Activated CD8-positive, alpha-beta T cell treated with anti-CD3 and anti-CD28 coated beads for 36 hours (primary cell): ENCODE measurements at regions not wholly inside any gene's neighbourhood (a gene's known extent, or its start where the extent isn't known, plus 50 kb on each side); places are given as distances from the start of the nearest gene placed in this dataset.

ENCODE experiments used
- ATAC-seq: fragments of 200-7000 bp; cut with Tn5 transposase; one replicate; pipeline ENCODE4 v1.10.0; 2021; ENCODE audit warnings: mild to moderate bottlenecking, moderate library complexity
- CTCF ChIA-PET: fragments of 350-600 bp; sonication (Branson Sonifier 250); formaldehyde crosslinking; loops from one replicate; lab custom pipeline; 2021; ENCODE audit warnings: antibody characterized with exemption; lab: Charles Lee
- POLR2A ChIA-PET: fragments of 350-600 bp; sonication (Branson Sonifier 250); formaldehyde crosslinking; loops from one replicate; lab custom pipeline; 2021; ENCODE audit warnings: antibody characterized with exemption; lab: Charles Lee
- DNase-seq: peaks from one replicate; pipeline ENCODE4 v3.0.0-alpha.2; 2020
- H3K27ac Mint-ChIP-seq: one replicate; pipeline ENCODE4 v1.8.0; 2021; ENCODE audit warnings: mild to moderate bottlenecking, mixed read lengths
- H3K27me3 Mint-ChIP-seq: one replicate; pipeline ENCODE4 v1.8.0; 2021; ENCODE audit warnings: mixed read lengths
- H3K36me3 Mint-ChIP-seq: one replicate; pipeline ENCODE4 v1.8.0; 2021; ENCODE audit warnings: low read depth, mixed read lengths
- H3K4me1 Mint-ChIP-seq: one replicate; pipeline ENCODE4 v1.8.0; 2021; ENCODE audit warnings: low read depth, mixed read lengths
- H3K4me3 Mint-ChIP-seq: one replicate; pipeline ENCODE4 v1.8.0; 2021; ENCODE audit warnings: mild to moderate bottlenecking, moderate library complexity, mixed read lengths
- H3K9me3 Mint-ChIP-seq: one replicate; pipeline ENCODE4 v1.8.0; 2021; ENCODE audit warnings: mixed read lengths
- intact Hi-C: fragments of 100-400 bp; cut with micrococcal nuclease; formaldehyde crosslinking; loops from one replicate; pipeline ENCODE4 v1.10.0; 2022
- TF ChIP-seq, protein P1 (sequence below): fragments of 200-600 bp; IDR thresholded peaks from one replicate; pipeline ENCODE4 v1.8.0; 2022; ENCODE audit warnings: antibody characterized with exemption, mild to moderate bottlenecking

DNA sequence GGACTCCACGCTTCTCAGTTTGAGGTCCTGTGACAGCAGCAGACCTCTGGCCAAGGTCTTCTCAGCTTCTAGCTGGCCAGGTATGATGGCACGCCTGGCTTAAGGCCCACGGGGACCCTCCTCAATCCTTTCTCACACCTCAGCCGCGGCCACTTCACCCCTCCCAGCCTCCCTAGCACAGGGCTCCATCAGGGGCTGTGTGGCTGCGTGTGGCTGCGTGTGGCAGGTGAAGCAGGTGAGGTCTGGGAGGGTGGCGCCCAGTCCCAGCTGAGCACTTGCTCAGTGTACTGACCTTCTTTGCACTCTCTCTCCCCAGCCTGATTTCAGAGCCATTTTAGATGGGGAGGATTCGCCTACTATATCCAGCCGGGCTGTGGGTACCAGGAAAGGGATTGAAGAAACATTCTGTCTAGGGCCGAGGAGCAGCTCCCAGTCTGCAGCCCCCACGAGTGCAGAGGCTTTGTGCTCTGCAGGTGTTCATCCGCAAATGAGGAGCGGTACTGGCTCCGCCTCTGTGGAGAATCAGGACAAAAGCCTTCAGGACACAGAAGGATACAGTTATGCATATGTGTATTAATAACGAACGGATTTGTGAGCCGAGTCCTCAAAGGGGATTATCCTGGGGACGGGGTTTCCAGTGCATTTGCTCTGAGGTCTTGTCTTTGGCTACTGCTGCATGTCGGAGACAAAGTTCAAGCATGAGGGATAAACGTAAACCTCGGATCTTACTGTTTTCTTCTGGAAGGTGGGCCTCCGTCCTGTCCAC is 236.9 kb upstream of the RAB6C start:
- DNase-seq (no peak), ATAC-seq (no peak)
- TF ChIP-seq, protein P1, sequence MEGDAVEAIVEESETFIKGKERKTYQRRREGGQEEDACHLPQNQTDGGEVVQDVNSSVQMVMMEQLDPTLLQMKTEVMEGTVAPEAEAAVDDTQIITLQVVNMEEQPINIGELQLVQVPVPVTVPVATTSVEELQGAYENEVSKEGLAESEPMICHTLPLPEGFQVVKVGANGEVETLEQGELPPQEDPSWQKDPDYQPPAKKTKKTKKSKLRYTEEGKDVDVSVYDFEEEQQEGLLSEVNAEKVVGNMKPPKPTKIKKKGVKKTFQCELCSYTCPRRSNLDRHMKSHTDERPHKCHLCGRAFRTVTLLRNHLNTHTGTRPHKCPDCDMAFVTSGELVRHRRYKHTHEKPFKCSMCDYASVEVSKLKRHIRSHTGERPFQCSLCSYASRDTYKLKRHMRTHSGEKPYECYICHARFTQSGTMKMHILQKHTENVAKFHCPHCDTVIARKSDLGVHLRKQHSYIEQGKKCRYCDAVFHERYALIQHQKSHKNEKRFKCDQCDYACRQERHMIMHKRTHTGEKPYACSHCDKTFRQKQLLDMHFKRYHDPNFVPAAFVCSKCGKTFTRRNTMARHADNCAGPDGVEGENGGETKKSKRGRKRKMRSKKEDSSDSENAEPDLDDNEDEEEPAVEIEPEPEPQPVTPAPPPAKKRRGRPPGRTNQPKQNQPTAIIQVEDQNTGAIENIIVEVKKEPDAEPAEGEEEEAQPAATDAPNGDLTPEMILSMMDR = no peak
- Mint-ChIP-seq H3K4me3 (no peak overlapping the region), H3K27ac (no peak overlapping the region), H3K4me1 (no peaks in the 10 kb centered on the region), H3K9me3 (no peaks in the 10 kb centered on the region), H3K36me3 (no peaks in the 10 kb centered on the region), H3K27me3 (no peaks in the 10 kb centered on the region)
- CTCF ChIA-PET = no interaction called here
- intact Hi-C loops = no loop called here
- POLR2A ChIA-PET = no interaction called here

DNA sequence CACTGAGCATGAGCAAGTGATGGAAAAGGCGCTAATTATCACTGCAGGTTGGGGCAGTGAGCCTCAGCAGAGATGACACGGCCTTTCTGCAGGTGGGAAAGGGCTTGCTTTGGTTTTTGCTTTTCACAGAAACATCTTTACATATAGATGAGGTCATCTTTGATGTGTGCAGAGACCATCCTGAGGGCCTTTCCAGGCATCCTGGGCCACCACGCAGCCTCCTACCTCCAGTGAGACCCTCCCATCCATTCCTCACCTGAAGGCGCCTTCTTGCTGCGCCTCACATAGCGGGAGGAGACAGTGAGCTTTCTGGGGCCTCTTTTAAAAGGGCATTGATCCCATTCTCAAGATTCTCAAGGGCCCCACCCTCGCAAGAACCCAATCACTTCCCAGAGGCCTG is 235.3 kb upstream of the RAB6C start:
- DNase-seq (no peak), ATAC-seq (no peak)
- intact Hi-C loops = no loop called here
- ChIA-PET POLR2A (interaction anchor here (0.8 kb wide), 1 partner anchor 9 kb away, joined by 3 read pairs; no protein-coding TSS in a partner anchor), CTCF (no interaction called here)
- H3K27ac Mint-ChIP-seq = no peak overlapping the region
- no peaks in the 10 kb centered on the region for H3K9me3 Mint-ChIP-seq
- H3K4me3 Mint-ChIP-seq = no peak overlapping the region
- TF ChIP-seq, protein P1 = no peak
- H3K4me1 Mint-ChIP-seq = no peaks in the 10 kb centered on the region
- H3K27me3 Mint-ChIP-seq = no peaks in the 10 kb centered on the region
- no peaks in the 10 kb centered on the region for H3K36me3 Mint-ChIP-seq

DNA sequence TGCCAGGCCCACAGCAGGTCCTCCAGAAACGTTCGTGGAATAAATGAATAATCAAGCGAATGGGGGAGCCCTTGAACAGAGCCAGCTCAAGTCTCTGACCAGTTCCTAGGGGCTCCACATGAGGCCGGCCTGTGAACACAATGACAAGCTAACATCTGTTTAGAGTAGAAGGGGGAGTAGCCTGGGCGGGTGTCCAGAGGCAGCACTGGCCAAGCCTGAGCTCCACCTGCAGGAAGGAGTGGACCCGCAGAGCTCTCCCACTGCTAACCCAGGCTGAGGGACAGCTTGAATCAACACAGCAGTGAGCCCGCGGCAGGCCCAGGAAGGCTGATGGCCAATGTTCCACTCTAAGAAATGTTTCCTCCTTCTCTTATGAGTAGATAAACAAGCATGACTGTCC is 234.8 kb upstream of the RAB6C start:
- POLR2A ChIA-PET = interaction anchor here (0.8 kb wide), 1 partner anchor 8 kb away, joined by 3 read pairs; no protein-coding TSS in a partner anchor
- Mint-ChIP-seq H3K4me3 (no peak overlapping the region), H3K4me1 (no peaks in the 10 kb centered on the region), H3K36me3 (no peaks in the 10 kb centered on the region), H3K9me3 (no peaks in the 10 kb centered on the region), H3K27ac (no peak overlapping the region), H3K27me3 (no peaks in the 10 kb centered on the region)
- CTCF ChIA-PET = no interaction called here
- ATAC-seq (no peak), DNase-seq (no peak)
- intact Hi-C loops = no loop called here
- TF ChIP-seq, protein P1 = no peak

DNA sequence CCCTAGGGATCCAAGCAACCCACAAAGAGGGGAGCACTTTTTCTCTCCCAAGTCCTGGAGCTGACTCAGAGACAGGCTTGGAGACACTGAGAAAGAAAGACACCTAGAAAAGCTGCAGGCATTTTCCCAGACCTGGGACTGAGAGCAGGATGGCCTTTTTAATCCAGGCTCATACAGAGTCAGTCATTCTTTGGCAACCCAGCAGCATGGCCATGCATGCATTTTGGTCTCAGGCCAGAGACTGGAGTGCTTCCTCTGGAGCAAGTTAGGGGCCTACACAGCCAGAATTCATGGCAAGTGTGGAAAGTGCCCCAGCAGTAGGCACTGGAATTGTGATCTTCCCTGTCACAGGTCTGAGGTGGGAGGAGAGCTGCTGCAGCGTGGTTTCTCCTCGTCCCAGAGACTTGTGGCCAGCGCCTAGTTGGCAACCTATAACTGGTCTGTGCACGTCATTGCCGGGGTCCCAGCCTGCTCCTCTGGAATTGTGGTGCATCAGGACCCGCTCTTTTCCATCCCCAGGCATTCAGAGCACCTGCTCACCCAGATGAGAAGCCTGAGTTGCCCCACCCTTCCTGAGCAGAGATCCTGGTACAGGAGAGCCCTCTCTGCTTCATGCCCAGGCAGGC is 231.9 kb upstream of the RAB6C start:
- TF ChIP-seq, protein P1 = no peak
- Mint-ChIP-seq H3K27me3 (peaks cover 4% of the 10 kb centered on the region), H3K4me3 (no peak overlapping the region), H3K4me1 (no peaks in the 10 kb centered on the region), H3K36me3 (no peaks in the 10 kb centered on the region), H3K9me3 (no peaks in the 10 kb centered on the region), H3K27ac (no peak overlapping the region)
- intact Hi-C loops = no loop called here
- ChIA-PET POLR2A (no interaction called here), CTCF (interaction anchor here (1.4 kb wide), 1 partner anchor 83 kb away, joined by 4 read pairs; no protein-coding TSS in a partner anchor)
- ATAC-seq (no peak), DNase-seq (no peak)

DNA sequence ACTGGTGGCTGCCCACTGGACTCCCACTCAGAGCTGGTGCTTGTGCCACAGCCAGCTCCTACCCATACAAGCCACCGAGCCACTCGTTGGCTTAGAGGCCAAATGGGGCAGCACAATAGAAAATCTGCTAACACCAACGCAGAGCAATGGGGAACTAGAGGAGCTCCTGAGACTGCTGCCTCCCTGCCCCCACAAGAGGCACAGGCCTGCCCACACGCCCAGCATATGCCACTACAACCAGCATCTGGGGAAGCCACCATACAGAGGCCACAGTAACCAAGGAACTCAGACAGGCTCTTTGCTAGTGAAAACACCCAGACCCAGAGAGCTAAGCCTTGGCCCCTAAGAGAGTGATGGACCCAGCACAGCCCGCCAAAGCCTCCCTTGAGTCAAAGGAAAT is 231.2 kb upstream of the RAB6C start:
- no peaks in the 10 kb centered on the region for H3K9me3 Mint-ChIP-seq
- intact Hi-C loops = no loop called here
- H3K4me3 Mint-ChIP-seq = no peak overlapping the region
- peaks cover 4% of the 10 kb centered on the region for H3K27me3 Mint-ChIP-seq
- CTCF ChIA-PET = interaction anchor here (1.0 to 1.4 kb wide), 4 partner anchors 9 to 83 kb away, joined by 3 to 4 read pairs (median 4); no protein-coding TSS in a partner anchor
- H3K36me3 Mint-ChIP-seq = no peaks in the 10 kb centered on the region
- POLR2A ChIA-PET = no interaction called here
- TF ChIP-seq, protein P1 = no peak
- DNase-seq (no peak), ATAC-seq (no peak)
- H3K27ac Mint-ChIP-seq = no peak overlapping the region
- no peaks in the 10 kb centered on the region for H3K4me1 Mint-ChIP-seq
